HPDE6-E6E7 (cell line): ENCODE measurements at regions not wholly inside any gene's neighbourhood (a gene's known extent, or its start where the extent isn't known, plus 50 kb on each side); places are given as distances from the start of the nearest gene placed in this dataset.

ENCODE experiments used
- DNase-seq: peaks from one replicate; pipeline ENCODE4 v3.0.0; 2011; ENCODE audit warnings: missing footprints; ENCODE audit errors: extremely low spot score

- DNase-seq = no peak
These were observed 58.3 kb upstream of the NEUROD6 start for GRCh38 chr7:31398815-31399214.

- DNase-seq = no peak
These were observed 66.7 kb upstream of the NEUROD6 start for GRCh38 chr7:31407178-31407676.

GRCh38 chr7:31408140-31408729 lies 67.7 kb upstream of the NEUROD6 start:
- DNase-seq = peak; percentile 83

GRCh38 chr7:31410265-31410664 lies 69.7 kb upstream of the NEUROD6 start:
- DNase-seq = no peak

GRCh38 chr7:31411416-31411815 lies 70.9 kb upstream of the NEUROD6 start:
- no peak for DNase-seq

- DNase-seq = no peak
These were observed 73.2 kb upstream of the NEUROD6 start for GRCh38 chr7:31413766-31414165.

- no peak for DNase-seq
These were observed 75.9 kb upstream of the NEUROD6 start for GRCh38 chr7:31416381-31416870.

- DNase-seq = no peak
These were observed 78.4 kb upstream of the NEUROD6 start for GRCh38 chr7:31418928-31419327.

- no peak for DNase-seq
These were observed 79.1 kb upstream of the NEUROD6 start for GRCh38 chr7:31419505-31420055.

GRCh38 chr7:31420948-31421347 lies 80.4 kb upstream of the NEUROD6 start:
- no peak for DNase-seq

- no peak for DNase-seq
These were observed 81.1 kb upstream of the NEUROD6 start for GRCh38 chr7:31421607-31422006.

GRCh38 chr7:31423994-31424393 lies 83.5 kb upstream of the NEUROD6 start:
- no peak for DNase-seq

- no peak for DNase-seq
These were observed 81.7 kb upstream of the ITPRID1 start for GRCh38 chr7:31432176-31432575.

GRCh38 chr7:31432836-31433340 lies 81.0 kb upstream of the ITPRID1 start:
- no peak for DNase-seq

- no peak for DNase-seq
These were observed 76.5 kb upstream of the ITPRID1 start for GRCh38 chr7:31437250-31437865.

GRCh38 chr7:31439165-31439564 lies 74.7 kb upstream of the ITPRID1 start:
- DNase-seq = no peak

GRCh38 chr7:31440511-31440910 lies 73.4 kb upstream of the ITPRID1 start:
- DNase-seq = no peak

- DNase-seq = no peak
These were observed 71.3 kb upstream of the ITPRID1 start for GRCh38 chr7:31442626-31443025.

GRCh38 chr7:31443457-31443856 lies 70.4 kb upstream of the ITPRID1 start:
- peak; percentile 62 for DNase-seq

- no peak for DNase-seq
These were observed 69.7 kb upstream of the ITPRID1 start for GRCh38 chr7:31444196-31444595.

GRCh38 chr7:31445686-31446355 lies 68.1 kb upstream of the ITPRID1 start:
- no peak for DNase-seq

- DNase-seq = no peak
These were observed 65.2 kb upstream of the ITPRID1 start for GRCh38 chr7:31448649-31449048.
